HEK293 (cell line): ENCODE measurements at regions not wholly inside any gene's neighbourhood (a gene's known extent, or its start where the extent isn't known, plus 50 kb on each side); places are given as distances from the start of the nearest gene placed in this dataset.

Source experiments
- CTCF ChIA-PET: fragments of 350-600 bp; formaldehyde crosslinking; extraction: SDS; loops from one replicate; lab custom pipeline; 2021; ENCODE audit warnings: antibody characterized with exemption; lab: Yijun Ruan, JAX
- POLR2A ChIA-PET: fragments of 300-600 bp; formaldehyde crosslinking; extraction: SDS; loops from one replicate; lab custom pipeline; 2020; ENCODE audit warnings: antibody characterized with exemption, inconsistent platforms; lab: Yijun Ruan, JAX
- H3K27ac ChIP-seq: fragments of 200-500 bp; sonication (Bioruptor generic); 2 replicates; pipeline ENCODE4 v1.5.1; 2014; ENCODE audit warnings: low read depth, low read length, control low read depth, inconsistent platforms; ENCODE audit errors: extremely low read depth
- H3K36me3 ChIP-seq, 2 experiments: fragments of 200-500 bp in 1 of 2; sonication (Bioruptor generic) in 1 of 2; 1 replicate in 1 of 2; 2 replicates in 1 of 2; pipeline ENCODE4 v1.5.1; 2014 to 2017; ENCODE audit warnings: inconsistent platforms in 2 of 2, low read length in 2 of 2; ENCODE audit not compliant: control insufficient read depth in 2 of 2, insufficient read depth in 1 of 2
- H3K4me1 ChIP-seq: fragments of 200-500 bp; sonication (Bioruptor generic); 2 replicates; pipeline ENCODE4 v1.5.1; 2014; ENCODE audit warnings: mild to moderate bottlenecking, low read length, inconsistent platforms; ENCODE audit not compliant: control insufficient read depth, insufficient read depth
- H3K4me3 ChIP-seq: 2 replicates; pipeline ENCODE4 v1.5.1; 2011; ENCODE audit warnings: low read depth, mild to moderate bottlenecking, control low read depth, low read length, moderate library complexity
- H3K9me3 ChIP-seq: fragments of 200-500 bp; sonication (Bioruptor generic); 2 replicates; pipeline ENCODE4 v1.5.1; 2014; ENCODE audit warnings: low read depth, low read length, inconsistent platforms; ENCODE audit not compliant: control insufficient read depth, insufficient read depth
- INSM2 ChIP-seq: fragments of 450-650 bp; formaldehyde crosslinking; IDR thresholded peaks from 2 replicates; pipeline ENCODE4 v1.5.1; 2016; ENCODE audit warnings: missing biosample characterization, missing genetic modification characterization
- KLF9 ChIP-seq: fragments of 450-650 bp; formaldehyde crosslinking; IDR thresholded peaks from 2 replicates; pipeline ENCODE4 v1.5.1; 2016; ENCODE audit warnings: missing biosample characterization, missing genetic modification characterization, low read depth
- MZF1 ChIP-seq: fragments of 450-650 bp; formaldehyde crosslinking; IDR thresholded peaks from 2 replicates; pipeline ENCODE4 v1.5.1; 2017; ENCODE audit warnings: missing biosample characterization, missing genetic modification characterization, borderline replicate concordance
- REPIN1 ChIP-seq: fragments of 450-650 bp; formaldehyde crosslinking; IDR thresholded peaks from 2 replicates; pipeline ENCODE4 v1.5.1; 2017; ENCODE audit warnings: missing biosample characterization, missing genetic modification characterization, low read depth
- REST ChIP-seq: fragments of 450-650 bp; formaldehyde crosslinking; IDR thresholded peaks from 2 replicates; pipeline ENCODE4 v1.5.1; 2016; ENCODE audit warnings: missing biosample characterization, missing genetic modification characterization
- SP7 ChIP-seq: fragments of 450-650 bp; formaldehyde crosslinking; IDR thresholded peaks from 2 replicates; pipeline ENCODE4 v1.5.1; 2016; ENCODE audit warnings: missing biosample characterization, missing genetic modification characterization
- TCF7L2 ChIP-seq: IDR thresholded peaks from 2 replicates; pipeline ENCODE4 v1.6.1; 2011; ENCODE audit warnings: low read depth, mild to moderate bottlenecking, inconsistent platforms, low read length, moderate library complexity, borderline replicate concordance
- ZNF157 ChIP-seq: fragments of 450-650 bp; formaldehyde crosslinking; IDR thresholded peaks from 2 replicates; pipeline ENCODE4 v1.5.1; 2016; ENCODE audit warnings: missing biosample characterization, missing genetic modification characterization
- ZNF19 ChIP-seq: fragments of 450-650 bp; formaldehyde crosslinking; IDR thresholded peaks from 2 replicates; pipeline ENCODE4; 2016; ENCODE audit warnings: missing biosample characterization, missing genetic modification characterization, low read depth
- ZNF266 ChIP-seq: fragments of 450-650 bp; formaldehyde crosslinking; IDR thresholded peaks from 2 replicates; pipeline ENCODE4 v1.5.1; 2016; ENCODE audit warnings: missing biosample characterization, missing genetic modification characterization, low read depth
- ZNF280C ChIP-seq: fragments of 450-650 bp; formaldehyde crosslinking; IDR thresholded peaks from 2 replicates; pipeline ENCODE4 v1.5.1; 2016; ENCODE audit warnings: missing biosample characterization, missing genetic modification characterization
- ZNF292 ChIP-seq: fragments of 450-650 bp; formaldehyde crosslinking; IDR thresholded peaks from 2 replicates; pipeline ENCODE4 v1.5.1; 2016; ENCODE audit warnings: low read depth, missing biosample characterization, missing genetic modification characterization, borderline replicate concordance
- ZNF449 ChIP-seq: fragments of 450-650 bp; formaldehyde crosslinking; IDR thresholded peaks from 2 replicates; pipeline ENCODE4 v1.5.1; 2017; ENCODE audit warnings: missing biosample characterization, mild to moderate bottlenecking, missing genetic modification characterization, moderate library complexity
- ZNF488 ChIP-seq: fragments of 450-650 bp; formaldehyde crosslinking; IDR thresholded peaks from 2 replicates; pipeline ENCODE4 v1.5.1; 2016; ENCODE audit warnings: missing biosample characterization, missing genetic modification characterization
- ZNF561 ChIP-seq: fragments of 450-650 bp; IDR thresholded peaks from 2 replicates; pipeline ENCODE4 v1.5.1; 2018; ENCODE audit warnings: missing biosample characterization, missing genetic modification characterization, borderline replicate concordance
- ZNF585B ChIP-seq: fragments of 450-650 bp; formaldehyde crosslinking; IDR thresholded peaks from 2 replicates; pipeline ENCODE4 v1.5.1; 2016; ENCODE audit warnings: missing biosample characterization, missing genetic modification characterization
- ZNF610 ChIP-seq: fragments of 450-650 bp; formaldehyde crosslinking; IDR thresholded peaks from 2 replicates; pipeline ENCODE4 v1.5.1; 2016; ENCODE audit warnings: missing biosample characterization, missing genetic modification characterization, borderline replicate concordance
- ZSCAN23 ChIP-seq: fragments of 450-650 bp; formaldehyde crosslinking; IDR thresholded peaks from 2 replicates; pipeline ENCODE4 v1.5.1; 2016; ENCODE audit warnings: missing biosample characterization, missing genetic modification characterization
- ZSCAN4 ChIP-seq: fragments of 450-650 bp; formaldehyde crosslinking; IDR thresholded peaks from 2 replicates; pipeline ENCODE4 v1.5.1; 2017; ENCODE audit warnings: missing biosample characterization, missing genetic modification characterization

GRCh38 chr2:129881786-129882396 lies 97.6 kb upstream of the RAB6C start:
- Histone ChIP-seq H3K27ac (no peak overlapping the region), H3K4me3 (no peak overlapping the region), H3K9me3 (no peaks in the 10 kb centered on the region), H3K4me1 (no peaks in the 10 kb centered on the region), H3K36me3 (no peaks in the 10 kb centered on the region)
- POLR2A ChIA-PET: no interaction called here
- TF ChIP-seq ZNF266 (tag by site-specific recombination): no peak
- TF ChIP-seq ZNF488 (tag by site-specific recombination): no peak
- no peak for TF ChIP-seq KLF9 (tag by site-specific recombination)
- TF ChIP-seq SP7 (tag by site-specific recombination): no peak
- TF ChIP-seq ZNF610 (tag by site-specific recombination): no peak
- TF ChIP-seq REPIN1: no peak
- TF ChIP-seq ZNF561: no peak
- TF ChIP-seq MZF1: no peak
- no peak for TF ChIP-seq ZNF157 (tag by site-specific recombination)
- no peak for TF ChIP-seq ZNF280C (tag by site-specific recombination)
- no peak for TF ChIP-seq ZNF292 (tag by site-specific recombination)
- TF ChIP-seq ZNF19: no peak
- TF ChIP-seq ZNF449: no peak
- no peak for TF ChIP-seq ZSCAN23 (tag by site-specific recombination)
- TF ChIP-seq, all 188 proteins: peak for 0
- CTCF ChIA-PET: interaction anchor here (0.5 to 0.6 kb wide), 3 partner anchors 19 to 1800 kb away, joined by 3 read pairs; no protein-coding TSS in a partner anchor

GRCh38 chr2:129882476-129882875 lies 97.0 kb upstream of the RAB6C start:
- Histone ChIP-seq H3K9me3 (no peaks in the 10 kb centered on the region), H3K36me3 (no peaks in the 10 kb centered on the region), H3K4me1 (no peaks in the 10 kb centered on the region), H3K27ac (no peak overlapping the region), H3K4me3 (no peak overlapping the region)
- CTCF ChIA-PET: interaction anchor here (0.6 kb wide), 2 partner anchors 20 to 251 kb away, joined by 3 read pairs; no protein-coding TSS in a partner anchor
- TF ChIP-seq ZSCAN4 (tag by site-specific recombination): no peak
- POLR2A ChIA-PET: no interaction called here

GRCh38 chr2:129883121-129883520 lies 96.3 kb upstream of the RAB6C start:
- TF ChIP-seq ZNF585B (tag by site-specific recombination) (no peak), TCF7L2 (no peak), INSM2 (tag by site-specific recombination) (no peak), REST (tag by site-specific recombination) (no peak)
- Histone ChIP-seq H3K4me3 (no peak overlapping the region), H3K27ac (no peak overlapping the region), H3K36me3 (no peaks in the 10 kb centered on the region), H3K4me1 (no peaks in the 10 kb centered on the region), H3K9me3 (no peaks in the 10 kb centered on the region)
- POLR2A ChIA-PET: no interaction called here
- CTCF ChIA-PET: interaction anchor here (0.6 kb wide), 1 partner anchor 190 kb away, joined by 3 read pairs; no protein-coding TSS in a partner anchor
